GM21825 (cell line): ENCODE measurements at regions not wholly inside any gene's neighbourhood (a gene's known extent, or its start where the extent isn't known, plus 50 kb on each side); places are given as distances from the start of the nearest gene placed in this dataset.
"Not testable (repeated sequence)": the region's sequence is repeated elsewhere in the genome, so short reads cannot be mapped to it uniquely, and the experiment has no call there.

ENCODE experiments used
- ATAC-seq: cut with Tn5 transposase; IDR thresholded peaks from one replicate; pipeline ENCODE4 v1.9.1; 2021; ENCODE audit warnings: mild to moderate bottlenecking, moderate library complexity; ENCODE audit not compliant: unreplicated experiment

DNA sequence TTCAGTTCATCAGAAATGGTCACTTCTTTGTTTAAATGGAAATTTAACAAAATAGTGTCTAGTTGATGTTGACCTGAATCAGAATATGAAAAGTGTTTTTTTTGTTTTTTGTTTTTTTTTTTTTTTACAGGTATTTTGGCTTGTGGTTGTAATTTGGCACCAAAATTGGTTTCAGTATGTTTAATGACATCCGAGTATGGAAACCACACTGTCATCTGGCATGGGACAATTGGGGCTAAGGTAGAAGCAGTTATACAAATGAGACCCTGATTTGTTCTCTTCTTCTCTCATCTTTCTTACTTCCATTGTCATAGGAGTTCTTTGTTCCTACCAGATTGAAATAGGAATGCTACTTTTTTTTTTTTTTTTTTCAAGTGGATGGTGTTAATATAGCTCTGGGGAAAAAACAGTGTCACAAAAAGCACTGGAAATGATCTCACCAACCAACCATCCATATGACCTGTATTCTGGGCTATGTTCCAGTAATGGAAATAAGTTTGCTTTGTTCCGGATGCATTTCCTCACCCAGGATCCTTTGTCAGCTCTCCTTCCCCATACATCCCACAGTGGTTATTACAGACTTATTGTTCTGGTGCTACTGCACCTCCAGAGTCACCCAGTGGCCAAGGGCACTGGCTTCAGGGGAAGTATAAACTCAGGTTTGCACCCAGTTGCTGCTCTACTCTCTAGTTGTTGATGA, 95.8 kb downstream of the ATXN3L start:
- no peak for ATAC-seq

GRCh38 chrX:13220916-13221315, 98.9 kb downstream of the ATXN3L start:
- no peak for ATAC-seq

DNA sequence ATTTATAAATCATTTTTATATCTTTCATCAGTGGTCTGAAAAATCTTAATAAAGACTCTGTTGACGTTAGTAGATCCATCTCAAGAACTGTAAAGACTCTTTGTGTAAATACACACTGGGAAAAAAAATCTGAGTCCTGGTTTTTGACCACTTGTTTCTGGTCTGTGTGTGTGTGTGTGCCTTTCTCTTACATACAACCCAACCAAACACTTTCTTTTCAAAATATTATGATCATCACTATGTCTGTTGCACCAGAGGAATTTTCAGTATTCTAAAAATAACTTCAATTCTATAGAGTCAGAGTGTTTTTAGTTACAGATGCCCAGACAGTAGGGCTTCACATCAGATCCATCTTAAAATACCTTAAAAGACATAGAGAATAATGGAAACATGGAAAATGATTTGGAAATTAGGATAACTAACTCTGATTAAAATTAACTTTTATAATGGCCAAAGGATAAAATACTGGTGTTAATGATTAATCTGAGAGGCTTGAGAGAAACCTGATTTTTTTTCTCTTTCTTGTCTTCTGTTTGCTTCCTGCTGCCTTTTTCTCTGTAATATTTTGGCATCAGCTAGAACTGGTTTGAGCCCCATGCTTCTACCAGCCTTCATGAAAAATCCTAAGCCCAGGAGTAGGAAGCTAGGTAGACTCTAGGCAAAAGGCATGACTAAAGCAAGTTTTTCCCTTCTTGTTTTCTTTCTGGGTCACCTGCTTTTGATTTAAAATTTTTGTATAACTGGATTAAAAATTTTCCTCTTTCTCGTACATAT, 99.7 kb downstream of the ATXN3L start:
- no peak for ATAC-seq

DNA sequence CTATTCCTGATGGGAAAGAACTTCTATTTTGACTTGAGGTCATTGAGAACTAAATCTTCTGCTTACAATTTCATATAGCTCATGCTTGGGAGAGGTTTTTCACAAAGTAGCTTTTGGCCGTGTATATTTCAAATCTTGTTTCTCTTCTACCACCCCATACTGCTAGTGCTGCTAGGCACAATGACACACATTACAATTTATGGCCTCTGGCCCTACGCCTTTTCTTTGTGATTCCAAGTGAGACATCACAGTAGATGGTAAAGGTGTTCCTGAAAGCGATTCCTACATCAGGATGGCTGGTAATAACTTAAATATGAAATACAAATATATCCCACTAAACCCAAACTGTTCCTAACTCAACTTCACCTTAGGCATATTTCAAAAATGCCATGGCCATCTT, 101.1 kb downstream of the ATXN3L start:
- no peak for ATAC-seq

DNA sequence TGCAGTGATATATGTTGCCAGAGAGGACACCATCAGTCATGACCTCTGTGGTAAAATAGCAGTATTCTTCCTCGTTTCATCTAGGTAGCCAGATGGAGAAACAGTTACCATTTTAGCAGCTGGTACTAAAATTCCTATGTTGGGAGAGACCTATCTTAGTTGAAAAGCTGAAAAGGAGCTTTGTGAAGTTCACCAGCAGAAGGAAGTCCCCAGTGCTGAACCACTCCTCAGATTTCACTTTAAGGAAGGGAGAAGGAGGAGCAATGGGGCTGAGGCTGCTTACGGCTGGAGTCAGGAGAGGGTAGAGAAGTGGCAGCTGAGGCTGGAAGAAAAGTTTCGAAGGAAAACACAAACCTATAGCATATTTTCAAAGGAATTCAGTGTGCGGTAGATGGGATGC, 103.7 kb downstream of the ATXN3L start:
- no peak for ATAC-seq

DNA sequence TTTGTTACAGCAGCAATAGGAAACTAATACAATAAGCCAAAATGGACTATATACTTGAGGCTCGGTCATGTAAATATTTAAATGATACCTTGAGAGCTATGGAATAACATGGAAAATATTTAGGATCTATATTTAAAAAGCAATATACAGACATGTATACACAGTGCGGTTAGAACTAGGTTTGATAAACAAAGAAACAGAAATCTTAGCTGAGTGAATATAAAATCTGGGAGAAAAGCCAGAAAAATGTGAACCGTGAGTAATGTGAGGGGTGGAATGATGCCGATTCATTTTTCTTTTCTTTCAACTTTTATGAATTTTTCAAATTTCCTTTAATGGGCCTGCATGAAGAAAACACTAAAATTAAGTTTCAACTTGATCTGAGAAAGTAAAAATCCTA, 104.1 kb downstream of the ATXN3L start:
- ATAC-seq: no peak

DNA sequence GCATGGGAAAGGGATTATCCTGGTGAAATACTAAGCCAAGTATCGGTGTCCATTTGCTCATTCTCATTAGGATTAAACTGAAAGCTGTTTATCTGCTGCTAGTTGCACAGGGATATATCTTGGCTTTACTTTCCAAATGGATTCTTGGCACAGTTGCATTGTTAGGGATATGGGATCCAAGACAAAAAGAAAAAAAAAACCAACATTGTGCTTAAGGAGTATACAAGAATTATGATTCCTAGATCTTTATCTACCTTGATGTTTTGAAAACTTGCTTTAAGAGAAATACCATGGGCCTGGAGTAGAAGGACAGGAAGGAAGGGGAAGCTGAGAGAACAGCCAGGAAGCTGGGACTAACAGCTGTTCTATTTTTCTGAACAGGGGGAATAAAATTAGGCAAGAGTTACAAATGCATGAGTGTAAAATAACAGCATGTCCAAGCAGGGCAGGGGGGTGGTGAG, 107.6 kb downstream of the ATXN3L start:
- ATAC-seq: no peak

GRCh38 chrX:13210142-13210541, 109.7 kb downstream of the ATXN3L start:
- not testable (repeated sequence) for ATAC-seq

DNA sequence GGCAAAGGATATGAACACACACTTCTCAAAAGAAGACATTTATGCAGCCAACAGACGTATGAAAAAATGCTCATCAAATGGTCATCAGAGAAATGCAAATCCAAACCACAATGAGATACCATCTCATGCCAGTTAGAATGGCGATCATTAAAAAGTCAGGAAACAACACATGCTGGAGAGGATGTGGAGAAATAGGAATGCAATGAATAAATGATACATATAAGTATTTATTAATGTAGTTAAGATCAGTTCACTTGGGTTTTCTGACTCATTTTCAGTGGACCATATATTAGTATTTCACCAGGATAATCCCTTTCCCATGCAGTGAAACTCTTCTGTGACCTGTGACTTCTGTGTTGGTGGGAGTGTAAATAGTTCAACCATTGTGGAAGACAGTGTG, 110.1 kb downstream of the ATXN3L start:
- ATAC-seq: not testable (repeated sequence)

DNA sequence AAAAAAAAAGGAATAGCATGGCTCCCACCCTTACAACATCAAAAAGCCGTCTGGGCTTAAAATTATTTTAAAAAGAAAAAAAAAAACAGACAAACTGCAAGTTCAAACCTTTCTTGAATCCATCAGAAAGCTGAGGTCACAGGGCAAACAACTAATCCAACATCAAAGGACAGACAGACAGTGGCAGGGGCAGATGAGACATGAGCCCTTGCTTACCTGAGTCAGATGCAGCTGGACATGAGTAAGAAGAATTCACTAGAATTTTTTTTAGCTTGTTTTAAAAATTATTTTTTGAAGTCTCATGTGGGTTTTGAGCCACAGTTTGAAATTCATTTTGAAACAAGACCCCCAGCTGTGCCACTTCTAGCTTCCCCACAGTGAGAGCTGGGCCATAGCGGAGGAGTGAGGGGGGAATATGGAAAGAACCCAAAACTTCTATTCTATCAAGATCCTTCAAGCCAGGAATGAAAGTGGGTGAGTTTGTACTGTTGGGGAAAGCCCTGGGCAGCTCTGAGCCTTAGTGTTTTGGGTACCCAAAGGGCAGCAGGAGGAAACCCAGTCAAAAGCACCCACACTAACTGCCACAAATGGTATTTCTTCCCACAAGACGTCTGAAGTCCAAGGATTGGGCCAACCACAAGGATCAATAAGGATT, 111.4 kb downstream of the ATXN3L start:
- ATAC-seq: no peak

DNA sequence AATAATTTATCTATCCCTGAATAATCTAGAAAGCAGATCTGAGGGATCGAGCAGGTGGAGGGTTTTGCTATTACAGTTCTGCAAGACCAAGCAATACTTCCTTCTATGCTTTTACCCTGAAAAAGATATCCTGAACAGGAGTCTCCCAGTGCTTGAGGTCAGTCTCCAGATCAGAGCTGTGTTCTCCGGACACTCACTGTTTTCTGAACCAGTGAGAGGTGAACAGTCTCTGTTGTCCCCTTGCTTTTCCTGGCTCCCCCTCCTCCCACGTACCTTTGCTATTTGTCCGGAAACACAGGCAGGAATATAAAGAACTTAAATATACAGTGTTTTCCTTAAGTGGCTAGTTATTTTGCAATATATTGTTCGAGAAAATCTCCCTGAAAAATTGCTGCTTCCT, 116.6 kb downstream of the ATXN3L start:
- ATAC-seq: no peak

DNA sequence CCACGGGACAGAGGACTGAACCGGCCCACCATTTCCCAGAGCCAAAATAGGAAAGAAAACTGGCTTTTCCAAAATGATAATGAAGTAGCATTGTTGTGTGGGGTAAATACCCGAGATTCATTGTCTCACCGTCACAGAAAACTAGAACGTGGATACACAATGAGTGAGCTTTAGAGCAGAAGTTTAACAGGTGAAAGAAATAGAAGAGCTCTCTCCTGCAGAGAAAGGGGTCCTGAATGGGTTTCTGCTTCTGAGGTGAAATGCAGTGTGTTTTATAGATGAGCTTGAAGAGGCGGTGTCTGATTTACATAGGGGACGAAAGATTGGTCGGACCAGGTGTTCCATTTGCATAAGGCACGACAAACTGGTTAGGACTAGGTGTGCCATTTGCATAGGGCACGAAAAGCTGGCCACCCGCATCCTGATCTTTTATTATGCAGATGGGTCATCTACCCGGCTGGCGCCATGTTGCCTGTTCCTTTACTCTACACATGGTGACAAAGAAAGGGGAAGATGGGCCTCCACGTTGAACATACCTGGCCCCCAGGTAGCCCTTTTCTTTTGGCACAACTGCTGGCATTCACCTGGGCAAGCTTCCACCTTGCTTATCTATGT, 118.1 kb downstream of the ATXN3L start:
- no peak for ATAC-seq

GRCh38 chrX:13200398-13200797, 119.5 kb downstream of the ATXN3L start:
- ATAC-seq: no peak

- ATAC-seq: no peak
Observed at GRCh38 chrX:13198762-13199064, 121.1 kb downstream of the ATXN3L start.

DNA sequence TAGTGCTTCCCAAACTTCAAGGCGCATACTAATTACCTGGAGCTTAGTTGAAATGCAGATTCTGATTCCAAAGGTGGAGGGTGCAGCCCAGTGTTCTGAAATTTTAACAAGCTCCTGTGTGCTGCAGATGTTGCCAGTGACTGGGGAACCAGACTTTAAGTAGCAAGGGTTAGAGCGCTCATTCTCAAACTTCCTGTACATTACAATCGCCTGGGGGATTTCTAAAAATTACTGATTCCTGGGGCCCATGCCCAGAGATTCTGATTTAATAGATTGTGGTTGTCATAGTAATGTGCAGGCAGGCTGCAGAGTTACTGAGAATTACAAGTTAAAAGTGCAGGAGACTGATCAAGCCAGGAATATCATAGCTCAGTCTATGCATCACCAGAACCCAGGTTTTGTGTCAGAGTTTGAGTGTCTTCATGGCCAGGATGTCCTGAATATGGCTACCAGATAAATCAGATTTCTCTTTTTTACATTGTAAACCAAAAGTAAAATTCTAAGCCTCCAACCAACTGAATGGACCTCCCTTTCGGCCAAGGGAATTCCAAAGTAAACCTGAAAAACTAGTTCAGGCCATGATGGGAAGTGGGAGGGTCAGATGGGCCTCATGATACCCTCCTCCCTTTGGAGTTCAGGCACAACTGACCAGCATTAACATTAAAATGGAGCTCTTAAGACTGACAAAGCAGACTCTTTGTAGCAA, 121.6 kb downstream of the ATXN3L start:
- no peak for ATAC-seq

DNA sequence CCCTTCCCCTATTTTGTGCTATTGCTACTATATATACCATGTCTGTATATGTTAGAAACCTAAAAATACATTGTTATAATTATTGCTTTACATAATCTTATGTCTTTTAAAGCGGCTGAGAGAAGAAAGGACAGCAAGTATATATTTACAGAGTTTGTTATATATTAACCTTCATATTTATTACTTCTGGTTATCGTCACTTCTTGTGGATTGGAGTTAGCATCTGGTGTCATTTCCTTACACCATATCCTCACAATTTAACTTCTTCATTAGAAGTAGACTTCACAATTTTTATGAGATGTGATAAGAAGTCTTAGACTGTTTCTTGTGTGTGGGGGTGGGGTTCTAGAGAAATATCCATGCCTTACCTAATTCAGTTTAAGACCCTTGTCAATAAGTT, 123.1 kb downstream of the ATXN3L start:
- ATAC-seq: no peak

- no peak for ATAC-seq
Observed at GRCh38 chrX:13195340-13195739, 124.5 kb downstream of the ATXN3L start.

- no peak for ATAC-seq
Observed at GRCh38 chrX:13194291-13195103, 125.4 kb downstream of the ATXN3L start.

- no peak for ATAC-seq
Observed at GRCh38 chrX:13190051-13190450, 129.8 kb downstream of the ATXN3L start.

DNA sequence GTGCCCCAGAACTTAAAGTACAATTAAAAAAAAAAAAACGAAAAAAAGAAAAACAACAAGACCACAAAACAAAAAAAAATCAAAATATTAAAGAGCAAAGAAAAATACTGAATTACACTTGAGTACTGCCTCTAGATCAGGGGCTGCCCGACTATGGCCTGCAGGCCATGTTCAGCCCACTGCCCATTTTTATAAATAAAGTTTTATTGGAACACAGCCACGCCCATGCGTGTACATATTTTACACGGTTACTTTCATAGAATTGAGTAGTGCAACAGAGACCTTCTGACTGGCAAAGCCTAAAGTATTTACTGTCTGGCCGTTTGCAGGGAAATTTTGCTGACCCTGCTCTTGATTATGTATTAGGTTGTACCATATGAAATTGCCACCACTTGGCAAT, 130.5 kb downstream of the ATXN3L start:
- no peak for ATAC-seq
